SKM-1 treated with dmso at 0.1 percent for 144 hours (cell line): ENCODE measurements at regions not wholly inside any gene's neighbourhood (a gene's known extent, or its start where the extent isn't known, plus 50 kb on each side); places are given as distances from the start of the nearest gene placed in this dataset.
"Not testable (repeated sequence)": the region's sequence is repeated elsewhere in the genome, so short reads cannot be mapped to it uniquely, and the experiment has no call there.

Experiments
- DNase-seq: peaks from one replicate; lab custom pipeline; 2025; ENCODE audit not compliant: unreplicated experiment; lab: John Stamatoyannopoulos, UW

GRCh38 chr3:134704133-134704532 lies 53.3 kb upstream of the KY start:
- DNase-seq: no peak

DNA sequence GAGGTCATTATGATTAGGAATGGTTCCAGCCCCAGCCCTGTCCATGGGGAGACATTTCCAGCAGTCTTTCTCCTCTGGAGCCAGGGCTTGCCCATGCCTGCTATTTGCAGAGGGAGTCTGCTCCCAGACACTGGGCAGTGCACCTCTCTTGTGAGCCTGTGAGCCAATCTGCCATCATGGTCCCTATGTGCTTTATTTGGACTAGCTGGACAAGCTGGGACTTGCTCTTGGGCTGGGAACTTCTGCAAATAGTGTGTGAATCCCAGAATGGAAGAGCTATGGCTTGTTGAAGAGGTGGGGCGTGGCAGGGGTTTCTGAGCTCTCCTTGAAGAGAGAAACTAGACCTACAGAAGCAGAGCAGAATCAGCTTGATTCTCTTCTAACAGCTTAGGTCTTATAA lies 53.7 kb upstream of the KY start:
- DNase-seq: no peak

DNA sequence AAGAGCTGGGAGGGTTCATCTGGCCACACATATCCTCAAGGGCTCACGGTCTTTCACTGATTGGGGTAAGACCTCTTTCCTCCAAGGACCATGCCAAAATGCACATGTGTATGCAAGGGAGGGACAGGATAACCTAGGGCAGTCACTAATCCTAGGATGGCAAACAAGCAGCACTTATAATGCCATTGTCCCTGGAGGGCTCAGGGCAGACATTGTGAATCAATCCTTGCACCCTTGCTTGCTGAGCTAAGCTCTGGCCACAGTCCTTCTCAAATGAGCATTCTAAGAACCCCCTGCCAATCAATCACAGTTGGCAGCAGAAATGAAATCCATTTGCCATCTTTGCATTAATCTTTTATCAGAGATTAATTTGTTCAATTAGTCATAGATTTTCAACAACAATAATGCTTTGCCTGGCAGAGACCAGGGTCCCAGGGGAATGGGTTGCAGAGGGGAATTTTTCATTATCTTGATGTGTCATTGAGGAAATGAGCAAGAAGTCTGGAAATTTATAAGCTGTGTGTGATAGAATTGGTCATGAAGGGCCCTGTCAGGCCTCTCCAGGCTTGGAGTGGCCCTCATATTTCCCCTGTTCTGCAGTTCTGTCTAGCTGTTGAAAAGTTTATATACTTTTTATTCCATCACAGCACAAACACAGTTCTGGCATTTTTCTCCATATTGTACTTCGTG lies 57.2 kb upstream of the KY start:
- no peak for DNase-seq

GRCh38 chr3:134708671-134709070 lies 57.8 kb upstream of the KY start:
- DNase-seq: no peak

DNA sequence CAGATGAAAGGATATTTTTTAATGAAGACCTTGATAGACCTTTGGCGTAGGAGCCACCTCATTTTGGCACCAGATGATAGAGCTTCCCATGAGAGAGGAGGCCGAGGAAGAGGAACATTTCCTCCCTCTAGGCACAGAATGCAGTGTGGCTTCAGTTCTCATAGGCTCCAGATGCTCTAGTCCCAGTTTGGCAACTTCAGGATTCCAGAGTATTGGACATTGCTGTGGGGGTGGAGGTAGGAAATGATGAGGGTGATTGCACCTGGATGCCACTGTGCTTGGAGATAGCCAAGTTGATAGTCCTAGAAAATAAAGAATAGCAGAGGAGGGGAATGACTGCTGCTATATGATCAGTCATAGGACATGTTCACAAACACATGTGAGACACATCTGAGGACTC lies 58.3 kb upstream of the KY start:
- no peak for DNase-seq

GRCh38 chr3:134709561-134710312 lies 58.9 kb upstream of the KY start:
- DNase-seq: no peak

GRCh38 chr3:134710313-134710680 lies 59.5 kb upstream of the KY start:
- DNase-seq: no peak

GRCh38 chr3:134711284-134711683 lies 60.5 kb upstream of the KY start:
- no peak for DNase-seq

DNA sequence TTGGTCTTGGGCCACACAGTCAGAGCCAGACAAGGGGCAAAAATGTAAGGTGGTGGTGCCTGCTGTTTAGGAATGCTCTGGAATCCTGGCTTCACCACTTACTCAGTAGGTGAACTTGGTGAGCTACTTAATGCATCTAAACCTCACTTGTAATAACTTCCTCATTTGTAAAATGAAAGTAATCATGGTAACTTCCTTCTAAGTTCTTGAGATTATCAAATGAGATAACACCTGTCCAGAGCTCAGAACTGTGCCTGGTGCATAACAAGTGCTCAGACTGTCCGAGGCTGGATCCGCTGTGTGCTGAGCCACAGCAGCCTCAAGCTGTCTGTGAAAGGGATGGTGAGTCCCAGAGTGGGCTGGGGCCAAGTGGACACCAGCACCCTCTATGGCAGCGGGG lies 62.8 kb upstream of the KY start:
- no peak for DNase-seq

GRCh38 chr3:134718726-134719125 lies 67.9 kb upstream of the KY start:
- no peak for DNase-seq

DNA sequence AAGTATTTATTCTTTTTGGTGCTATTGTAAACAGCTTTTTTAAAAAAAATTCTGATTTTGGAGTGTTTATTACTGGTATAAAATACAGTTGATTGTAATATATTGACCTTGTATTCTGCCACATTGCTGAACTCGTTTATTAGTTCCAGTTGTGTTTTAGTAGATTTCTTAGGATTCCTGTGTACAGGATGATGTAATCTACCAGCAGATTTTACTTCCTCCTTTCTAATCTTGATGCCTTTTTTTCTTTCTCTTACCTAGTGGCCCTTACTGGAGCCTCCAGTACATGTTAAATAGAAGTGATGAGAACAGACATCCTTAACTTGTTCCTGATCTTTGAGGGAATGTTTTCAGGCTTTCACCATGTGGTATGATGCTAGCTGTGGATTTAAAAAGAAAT lies 70.4 kb upstream of the KY start:
- peak; percentile 93 for DNase-seq

DNA sequence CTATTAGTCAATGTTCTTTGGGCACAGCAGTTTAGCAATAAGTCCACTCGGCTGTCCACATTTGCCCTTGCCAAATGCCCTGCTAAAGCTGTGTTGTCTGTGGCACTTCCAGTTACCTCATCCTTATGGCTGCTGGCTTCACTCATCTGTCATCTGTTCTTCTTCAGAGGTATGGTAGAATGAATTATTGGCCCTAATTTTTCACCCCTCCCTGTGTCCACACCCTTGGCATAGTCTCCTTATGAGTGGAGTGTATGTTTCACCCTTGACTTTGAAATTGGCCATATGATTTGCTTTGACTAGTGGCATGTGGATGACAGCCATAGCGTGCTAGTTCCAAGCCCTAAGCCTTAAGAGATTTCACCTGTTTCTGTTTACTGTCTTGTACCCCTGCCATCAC lies 72.1 kb upstream of the EPHB1 start:
- DNase-seq: no peak

DNA sequence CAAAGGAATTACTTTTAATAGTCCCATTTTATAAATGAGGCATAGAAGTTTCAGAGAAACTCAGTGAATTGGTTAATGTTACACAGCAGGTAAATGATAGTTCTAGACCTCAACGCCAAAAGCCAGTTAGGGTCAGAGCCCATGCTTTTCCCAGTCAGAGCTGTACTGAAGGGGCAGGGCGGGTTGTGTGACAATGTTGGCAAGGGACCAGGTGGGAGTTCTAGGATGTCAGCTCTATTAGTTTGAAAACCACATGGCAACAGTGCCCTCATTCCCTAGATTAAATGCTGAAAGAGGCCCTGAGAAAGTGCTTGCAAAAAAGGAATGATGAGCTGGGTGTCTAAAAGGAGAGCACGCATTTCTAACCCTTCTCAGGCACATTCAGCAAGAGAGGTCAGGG lies 65.4 kb upstream of the EPHB1 start:
- no peak for DNase-seq

DNA sequence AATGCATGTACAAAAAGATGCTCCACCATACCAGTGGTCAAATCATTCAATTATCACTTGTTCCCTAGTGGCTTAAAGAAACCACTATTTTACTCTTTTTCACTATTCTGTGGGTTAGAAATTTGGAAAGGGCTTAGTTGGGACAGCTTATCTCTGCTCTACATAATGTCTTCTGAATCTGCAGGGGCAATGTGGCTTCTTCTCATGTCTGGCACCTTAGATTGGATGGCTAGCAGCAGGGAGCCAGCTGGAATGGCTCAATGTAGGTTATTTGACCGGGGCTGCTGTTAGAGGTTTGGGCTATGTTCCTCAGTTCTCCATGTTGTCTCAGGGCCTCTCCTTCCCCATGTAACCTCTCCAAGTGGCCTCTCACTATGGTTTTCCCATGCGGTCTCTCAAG lies 57.5 kb upstream of the EPHB1 start:
- no peak for DNase-seq

DNA sequence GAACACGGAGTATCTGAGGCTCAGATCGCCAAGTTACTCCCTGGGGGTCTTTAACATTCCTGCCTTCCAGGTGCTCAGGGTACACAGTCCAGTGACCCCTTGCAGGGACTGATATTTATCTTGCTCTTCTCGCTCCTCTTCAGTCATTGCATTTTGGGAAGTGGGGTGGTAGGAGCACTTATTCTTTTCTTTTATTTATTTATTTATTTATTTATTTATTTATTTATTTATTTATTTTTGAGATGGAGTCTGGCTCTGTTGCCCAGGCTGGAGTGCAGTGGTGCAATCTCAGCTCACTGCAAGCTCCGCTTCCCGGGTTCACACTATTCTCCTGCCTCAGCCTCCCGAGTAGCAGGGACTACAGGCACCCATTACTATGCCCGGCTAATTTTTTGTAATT lies 55.0 kb upstream of the EPHB1 start:
- DNase-seq: not testable (repeated sequence)

DNA sequence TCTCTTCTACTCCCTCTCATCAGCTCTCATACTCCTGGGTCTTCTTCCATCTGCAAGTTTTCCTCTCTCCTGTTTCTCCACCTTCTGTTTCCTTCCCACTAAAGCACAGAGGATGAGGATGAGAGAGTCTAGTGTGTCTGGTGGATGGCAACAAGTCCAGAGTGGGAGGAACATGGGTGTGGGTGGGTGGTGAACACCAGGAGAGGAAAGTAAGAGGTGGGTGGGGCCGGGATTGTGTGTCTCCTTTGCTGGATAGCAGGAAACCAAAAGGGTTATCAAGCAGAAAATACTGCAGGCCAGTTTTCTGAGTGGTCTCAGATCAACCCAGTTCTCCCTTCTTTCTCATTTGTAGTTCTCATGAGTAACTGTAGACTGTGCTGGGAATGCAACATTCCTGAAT lies 52.9 kb upstream of the EPHB1 start:
- DNase-seq: no peak

DNA sequence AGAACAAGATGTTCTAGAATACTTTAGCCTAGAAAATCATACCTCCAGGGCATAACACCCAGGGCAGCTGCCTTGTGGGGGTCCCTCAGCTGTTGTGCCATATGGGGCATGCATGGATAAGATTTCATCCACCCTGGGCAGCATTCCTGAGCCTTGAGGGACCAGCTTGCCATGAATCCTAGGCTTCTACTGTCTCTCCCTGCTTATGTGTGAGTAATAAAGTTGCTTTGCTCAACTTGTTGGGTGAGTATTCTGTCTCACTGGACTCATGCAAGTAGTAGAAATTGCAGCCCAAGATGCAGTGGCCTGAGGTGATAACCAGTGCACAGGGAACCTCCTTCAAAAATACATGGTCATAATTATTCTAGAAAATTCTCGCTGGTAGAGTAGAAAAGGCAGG lies 52.1 kb upstream of the EPHB1 start:
- DNase-seq: no peak
